HEK293 (cell line): ENCODE measurements at regions not wholly inside any gene's neighbourhood (a gene's known extent, or its start where the extent isn't known, plus 50 kb on each side); places are given as distances from the start of the nearest gene placed in this dataset.

ENCODE experiments used
- CTCF ChIA-PET: fragments of 350-600 bp; formaldehyde crosslinking; extraction: SDS; loops from one replicate; lab custom pipeline; 2021; ENCODE audit warnings: antibody characterized with exemption; lab: Yijun Ruan, JAX
- POLR2A ChIA-PET: fragments of 300-600 bp; formaldehyde crosslinking; extraction: SDS; loops from one replicate; lab custom pipeline; 2020; ENCODE audit warnings: antibody characterized with exemption, inconsistent platforms; lab: Yijun Ruan, JAX
- H3K27ac ChIP-seq: fragments of 200-500 bp; sonication (Bioruptor generic); 2 replicates; pipeline ENCODE4 v1.5.1; 2014; ENCODE audit warnings: low read depth, low read length, control low read depth, inconsistent platforms; ENCODE audit errors: extremely low read depth
- H3K36me3 ChIP-seq, 2 experiments: fragments of 200-500 bp in 1 of 2; sonication (Bioruptor generic) in 1 of 2; 1 replicate in 1 of 2; 2 replicates in 1 of 2; pipeline ENCODE4 v1.5.1; 2014 to 2017; ENCODE audit warnings: inconsistent platforms in 2 of 2, low read length in 2 of 2; ENCODE audit not compliant: control insufficient read depth in 2 of 2, insufficient read depth in 1 of 2
- H3K4me1 ChIP-seq: fragments of 200-500 bp; sonication (Bioruptor generic); 2 replicates; pipeline ENCODE4 v1.5.1; 2014; ENCODE audit warnings: mild to moderate bottlenecking, low read length, inconsistent platforms; ENCODE audit not compliant: control insufficient read depth, insufficient read depth
- H3K4me3 ChIP-seq: 2 replicates; pipeline ENCODE4 v1.5.1; 2011; ENCODE audit warnings: low read depth, mild to moderate bottlenecking, control low read depth, low read length, moderate library complexity
- H3K9me3 ChIP-seq: fragments of 200-500 bp; sonication (Bioruptor generic); 2 replicates; pipeline ENCODE4 v1.5.1; 2014; ENCODE audit warnings: low read depth, low read length, inconsistent platforms; ENCODE audit not compliant: control insufficient read depth, insufficient read depth
- BCL6B ChIP-seq: fragments of 450-650 bp; formaldehyde crosslinking; IDR thresholded peaks from 2 replicates; pipeline ENCODE4 v1.5.1; 2017; ENCODE audit warnings: missing biosample characterization, missing genetic modification characterization
- GLIS1 ChIP-seq: fragments of 450-650 bp; formaldehyde crosslinking; IDR thresholded peaks from 2 replicates; pipeline ENCODE4 v1.5.1; 2016; ENCODE audit warnings: missing biosample characterization, missing genetic modification characterization
- HOXA7 ChIP-seq: sonication (generic); formaldehyde crosslinking; IDR thresholded peaks from 2 replicates; pipeline ENCODE4 v1.8.1; 2022; ENCODE audit warnings: missing genetic modification reagents, borderline replicate concordance
- KLF8 ChIP-seq: fragments of 450-650 bp; formaldehyde crosslinking; IDR thresholded peaks from 2 replicates; pipeline ENCODE4 v1.5.1; 2016; ENCODE audit warnings: missing biosample characterization, missing genetic modification characterization
- OSR2 ChIP-seq: fragments of 450-650 bp; formaldehyde crosslinking; IDR thresholded peaks from 2 replicates; pipeline ENCODE4 v1.5.1; 2016; ENCODE audit warnings: missing biosample characterization, missing genetic modification characterization
- TCF7L2 ChIP-seq: IDR thresholded peaks from 2 replicates; pipeline ENCODE4 v1.6.1; 2011; ENCODE audit warnings: low read depth, mild to moderate bottlenecking, inconsistent platforms, low read length, moderate library complexity, borderline replicate concordance
- YY1 ChIP-seq: fragments of 450-650 bp; formaldehyde crosslinking; IDR thresholded peaks from 2 replicates; pipeline ENCODE4 v1.5.1; 2018; ENCODE audit warnings: missing biosample characterization, missing genetic modification characterization
- ZFHX2 ChIP-seq: fragments of 450-650 bp; formaldehyde crosslinking; conservative IDR thresholded peaks from 2 replicates; pipeline ENCODE4 v1.5.1; 2016; ENCODE audit warnings: missing biosample characterization, missing genetic modification characterization
- ZFP37 ChIP-seq: fragments of 450-650 bp; formaldehyde crosslinking; IDR thresholded peaks from 2 replicates; pipeline ENCODE4 v1.5.1; 2016; ENCODE audit warnings: missing biosample characterization, missing genetic modification characterization
- ZNF341 ChIP-seq: fragments of 450-650 bp; formaldehyde crosslinking; IDR thresholded peaks from 2 replicates; pipeline ENCODE4; 2016; ENCODE audit warnings: low read depth, missing biosample characterization, missing genetic modification characterization
- ZNF423 ChIP-seq: fragments of 450-650 bp; formaldehyde crosslinking; IDR thresholded peaks from 2 replicates; pipeline ENCODE4 v1.5.1; 2016; ENCODE audit warnings: missing biosample characterization, missing genetic modification characterization
- ZNF48 ChIP-seq: fragments of 450-650 bp; formaldehyde crosslinking; IDR thresholded peaks from 2 replicates; pipeline ENCODE4 v1.5.1; 2016; ENCODE audit warnings: missing biosample characterization, missing genetic modification characterization
- ZNF561 ChIP-seq: fragments of 450-650 bp; IDR thresholded peaks from 2 replicates; pipeline ENCODE4 v1.5.1; 2018; ENCODE audit warnings: missing biosample characterization, missing genetic modification characterization, borderline replicate concordance
- ZNF629 ChIP-seq: fragments of 450-650 bp; formaldehyde crosslinking; IDR thresholded peaks from 2 replicates; pipeline ENCODE4 v1.5.1; 2017; ENCODE audit warnings: missing biosample characterization, missing genetic modification characterization
- ZNF791 ChIP-seq: fragments of 450-650 bp; formaldehyde crosslinking; IDR thresholded peaks from 2 replicates; pipeline ENCODE4 v1.5.1; 2016; ENCODE audit warnings: missing biosample characterization, missing genetic modification characterization
- ZSCAN4 ChIP-seq: fragments of 450-650 bp; formaldehyde crosslinking; IDR thresholded peaks from 2 replicates; pipeline ENCODE4 v1.5.1; 2017; ENCODE audit warnings: missing biosample characterization, missing genetic modification characterization
- TF ChIP-seq, protein P1 (sequence below): fragments of 450-650 bp; formaldehyde crosslinking; conservative IDR thresholded peaks from 2 replicates; pipeline ENCODE4 v1.5.1; 2016; ENCODE audit warnings: low read depth, missing biosample characterization, missing genetic modification characterization
- TF ChIP-seq, protein P2 (sequence below): fragments of 450-650 bp; formaldehyde crosslinking; IDR thresholded peaks from 2 replicates; pipeline ENCODE4 v1.5.1; 2016; ENCODE audit warnings: missing biosample characterization, missing genetic modification characterization, low read depth
- TF ChIP-seq, protein P3 (sequence below): fragments of 450-650 bp; formaldehyde crosslinking; IDR thresholded peaks from 2 replicates; pipeline ENCODE4 v1.5.1; 2016; ENCODE audit warnings: missing biosample characterization, missing genetic modification characterization
- TF ChIP-seq, protein P4 (sequence below): fragments of 450-650 bp; formaldehyde crosslinking; IDR thresholded peaks from 2 replicates; pipeline ENCODE4 v1.5.1; 2016; ENCODE audit warnings: missing biosample characterization, missing genetic modification characterization

DNA sequence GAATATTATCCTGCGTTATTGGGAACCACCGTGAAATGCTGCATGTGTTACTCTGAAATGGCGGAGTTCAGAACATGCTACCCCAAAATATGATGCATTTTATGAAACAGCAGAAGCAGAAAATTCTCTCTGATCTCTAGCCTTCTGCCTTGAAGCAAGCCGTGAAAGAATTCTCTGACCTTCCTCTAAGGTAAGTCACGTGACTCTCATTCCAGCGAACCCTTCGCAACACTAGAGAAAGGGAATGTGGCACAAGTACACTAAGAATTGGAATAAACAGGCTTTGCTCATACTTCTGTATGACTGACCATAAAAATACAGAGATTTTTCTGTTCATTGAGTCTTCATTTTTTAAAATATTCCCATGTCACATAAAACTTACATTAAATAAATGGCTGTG lies 805.6 kb upstream of the LRRC4C start:
- Histone ChIP-seq H3K9me3 (no peaks in the 10 kb centered on the region), H3K4me1 (no peaks in the 10 kb centered on the region), H3K36me3 (no peaks in the 10 kb centered on the region), H3K27ac (no peak overlapping the region), H3K4me3 (no peak overlapping the region)
- TF ChIP-seq ZSCAN4 (tag by site-specific recombination): no peak
- no peak for TF ChIP-seq ZNF48 (tag by site-specific recombination)
- TF ChIP-seq, protein P1, sequence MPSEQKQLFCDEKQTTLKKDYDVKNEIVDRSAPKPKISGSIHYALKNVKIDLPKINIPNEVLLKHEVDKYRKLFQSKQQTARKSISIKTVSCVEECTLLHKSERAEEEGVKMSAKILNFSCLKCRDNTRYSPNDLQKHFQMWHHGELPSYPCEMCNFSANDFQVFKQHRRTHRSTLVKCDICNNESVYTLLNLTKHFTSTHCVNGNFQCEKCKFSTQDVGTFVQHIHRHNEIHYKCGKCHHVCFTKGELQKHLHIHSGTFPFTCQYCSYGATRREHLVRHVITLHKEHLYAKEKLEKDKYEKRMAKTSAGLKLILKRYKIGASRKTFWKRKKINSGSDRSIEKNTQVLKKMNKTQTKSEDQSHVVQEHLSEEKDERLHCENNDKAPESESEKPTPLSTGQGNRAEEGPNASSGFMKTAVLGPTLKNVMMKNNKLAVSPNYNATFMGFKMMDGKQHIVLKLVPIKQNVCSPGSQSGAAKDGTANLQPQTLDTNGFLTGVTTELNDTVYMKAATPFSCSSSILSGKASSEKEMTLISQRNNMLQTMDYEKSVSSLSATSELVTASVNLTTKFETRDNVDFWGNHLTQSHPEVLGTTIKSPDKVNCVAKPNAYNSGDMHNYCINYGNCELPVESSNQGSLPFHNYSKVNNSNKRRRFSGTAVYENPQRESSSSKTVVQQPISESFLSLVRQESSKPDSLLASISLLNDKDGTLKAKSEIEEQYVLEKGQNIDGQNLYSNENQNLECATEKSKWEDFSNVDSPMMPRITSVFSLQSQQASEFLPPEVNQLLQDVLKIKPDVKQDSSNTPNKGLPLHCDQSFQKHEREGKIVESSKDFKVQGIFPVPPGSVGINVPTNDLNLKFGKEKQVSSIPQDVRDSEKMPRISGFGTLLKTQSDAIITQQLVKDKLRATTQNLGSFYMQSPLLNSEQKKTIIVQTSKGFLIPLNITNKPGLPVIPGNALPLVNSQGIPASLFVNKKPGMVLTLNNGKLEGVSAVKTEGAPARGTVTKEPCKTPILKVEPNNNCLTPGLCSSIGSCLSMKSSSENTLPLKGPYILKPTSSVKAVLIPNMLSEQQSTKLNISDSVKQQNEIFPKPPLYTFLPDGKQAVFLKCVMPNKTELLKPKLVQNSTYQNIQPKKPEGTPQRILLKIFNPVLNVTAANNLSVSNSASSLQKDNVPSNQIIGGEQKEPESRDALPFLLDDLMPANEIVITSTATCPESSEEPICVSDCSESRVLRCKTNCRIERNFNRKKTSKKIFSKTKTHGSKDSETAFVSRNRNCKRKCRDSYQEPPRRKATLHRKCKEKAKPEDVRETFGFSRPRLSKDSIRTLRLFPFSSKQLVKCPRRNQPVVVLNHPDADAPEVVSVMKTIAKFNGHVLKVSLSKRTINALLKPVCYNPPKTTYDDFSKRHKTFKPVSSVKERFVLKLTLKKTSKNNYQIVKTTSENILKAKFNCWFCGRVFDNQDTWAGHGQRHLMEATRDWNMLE (tag by site-specific recombination): no peak
- TF ChIP-seq ZFP37 (tag by site-specific recombination): no peak
- TF ChIP-seq, protein P2, sequence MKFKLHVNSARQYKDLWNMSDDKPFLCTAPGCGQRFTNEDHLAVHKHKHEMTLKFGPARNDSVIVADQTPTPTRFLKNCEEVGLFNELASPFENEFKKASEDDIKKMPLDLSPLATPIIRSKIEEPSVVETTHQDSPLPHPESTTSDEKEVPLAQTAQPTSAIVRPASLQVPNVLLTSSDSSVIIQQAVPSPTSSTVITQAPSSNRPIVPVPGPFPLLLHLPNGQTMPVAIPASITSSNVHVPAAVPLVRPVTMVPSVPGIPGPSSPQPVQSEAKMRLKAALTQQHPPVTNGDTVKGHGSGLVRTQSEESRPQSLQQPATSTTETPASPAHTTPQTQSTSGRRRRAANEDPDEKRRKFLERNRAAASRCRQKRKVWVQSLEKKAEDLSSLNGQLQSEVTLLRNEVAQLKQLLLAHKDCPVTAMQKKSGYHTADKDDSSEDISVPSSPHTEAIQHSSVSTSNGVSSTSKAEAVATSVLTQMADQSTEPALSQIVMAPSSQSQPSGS (tag by site-specific recombination): no peak
- no peak for TF ChIP-seq ZNF423
- TF ChIP-seq ZNF629 (tag by site-specific recombination): no peak
- no peak for TF ChIP-seq TCF7L2
- TF ChIP-seq, protein P3, sequence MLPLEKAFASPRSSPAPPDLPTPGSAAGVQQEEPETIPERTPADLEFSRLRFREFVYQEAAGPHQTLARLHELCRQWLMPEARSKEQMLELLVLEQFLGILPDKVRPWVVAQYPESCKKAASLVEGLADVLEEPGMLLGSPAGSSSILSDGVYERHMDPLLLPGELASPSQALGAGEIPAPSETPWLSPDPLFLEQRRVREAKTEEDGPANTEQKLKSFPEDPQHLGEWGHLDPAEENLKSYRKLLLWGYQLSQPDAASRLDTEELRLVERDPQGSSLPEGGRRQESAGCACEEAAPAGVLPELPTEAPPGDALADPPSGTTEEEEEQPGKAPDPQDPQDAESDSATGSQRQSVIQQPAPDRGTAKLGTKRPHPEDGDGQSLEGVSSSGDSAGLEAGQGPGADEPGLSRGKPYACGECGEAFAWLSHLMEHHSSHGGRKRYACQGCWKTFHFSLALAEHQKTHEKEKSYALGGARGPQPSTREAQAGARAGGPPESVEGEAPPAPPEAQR (tag by site-specific recombination): no peak
- TF ChIP-seq HOXA7: no peak
- no peak for TF ChIP-seq ZNF561 (tag by site-specific recombination)
- TF ChIP-seq ZNF791: no peak
- TF ChIP-seq GLIS1 (tag by site-specific recombination): no peak
- CTCF ChIA-PET: no interaction called here
- POLR2A ChIA-PET: no interaction called here

DNA sequence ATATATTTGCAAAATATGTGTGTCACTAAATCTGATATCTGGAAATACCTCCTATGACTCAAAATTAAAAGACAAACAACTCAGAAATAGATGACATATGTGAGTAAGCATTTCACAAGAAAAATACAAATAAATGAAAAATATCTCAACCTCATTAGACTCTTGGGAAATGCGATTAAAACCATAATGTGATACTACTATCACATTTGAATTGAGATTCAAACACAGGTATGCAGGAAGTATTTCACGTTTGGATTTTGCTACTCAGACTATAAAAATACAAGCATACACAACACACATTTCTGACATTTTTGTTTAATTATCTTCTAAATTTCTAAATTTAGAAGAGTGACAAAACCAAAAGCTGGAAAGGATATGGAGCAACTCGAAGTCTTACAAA lies 811.9 kb upstream of the LRRC4C start:
- POLR2A ChIA-PET: no interaction called here
- Histone ChIP-seq H3K4me1 (no peaks in the 10 kb centered on the region), H3K27ac (no peak overlapping the region), H3K36me3 (no peaks in the 10 kb centered on the region), H3K4me3 (no peak overlapping the region), H3K9me3 (no peaks in the 10 kb centered on the region)
- CTCF ChIA-PET: interaction anchor here (0.5 kb wide), 1 partner anchor 181 kb away, joined by 3 read pairs; no protein-coding TSS in a partner anchor
- no peak for TF ChIP-seq YY1
- TF ChIP-seq, protein P2 (tag by site-specific recombination): no peak
- no peak for TF ChIP-seq BCL6B (tag by site-specific recombination)
- TF ChIP-seq KLF8 (tag by site-specific recombination): no peak
- no peak for TF ChIP-seq OSR2 (tag by site-specific recombination)
- TF ChIP-seq, protein P4, sequence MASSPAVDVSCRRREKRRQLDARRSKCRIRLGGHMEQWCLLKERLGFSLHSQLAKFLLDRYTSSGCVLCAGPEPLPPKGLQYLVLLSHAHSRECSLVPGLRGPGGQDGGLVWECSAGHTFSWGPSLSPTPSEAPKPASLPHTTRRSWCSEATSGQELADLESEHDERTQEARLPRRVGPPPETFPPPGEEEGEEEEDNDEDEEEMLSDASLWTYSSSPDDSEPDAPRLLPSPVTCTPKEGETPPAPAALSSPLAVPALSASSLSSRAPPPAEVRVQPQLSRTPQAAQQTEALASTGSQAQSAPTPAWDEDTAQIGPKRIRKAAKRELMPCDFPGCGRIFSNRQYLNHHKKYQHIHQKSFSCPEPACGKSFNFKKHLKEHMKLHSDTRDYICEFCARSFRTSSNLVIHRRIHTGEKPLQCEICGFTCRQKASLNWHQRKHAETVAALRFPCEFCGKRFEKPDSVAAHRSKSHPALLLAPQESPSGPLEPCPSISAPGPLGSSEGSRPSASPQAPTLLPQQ: no peak
- no peak for TF ChIP-seq ZNF341 (tag by site-specific recombination)
- TF ChIP-seq ZFHX2 (tag by site-specific recombination): no peak
